Keratinocyte (primary cell): ENCODE measurements at regions not wholly inside any gene's neighbourhood (a gene's known extent, or its start where the extent isn't known, plus 50 kb on each side); places are given as distances from the start of the nearest gene placed in this dataset.
"Not testable (repeated sequence)": the region's sequence is repeated elsewhere in the genome, so short reads cannot be mapped to it uniquely, and the experiment has no call there.

Source experiments
- CTCF ChIP-seq, 3 experiments: IDR thresholded peaks in 1 of 3; conservative IDR thresholded peaks in 1 of 3; optimal IDR thresholded peaks in 1 of 3; 2 replicates in 2 of 3; 3 replicates in 1 of 3; pipeline versions ENCODE3 to v1.5.1; 2011; ENCODE audit warnings: low read length in 3 of 3, mild to moderate bottlenecking in 3 of 3, moderate library complexity in 2 of 3, control low read depth in 1 of 3, inconsistent platforms in 1 of 3; ENCODE audit not compliant: insufficient read depth in 2 of 3; ENCODE audit errors: extremely low read depth in 1 of 3
- EZH2 ChIP-seq: IDR thresholded peaks from one replicate; pipeline ENCODE4 v1.6.1; 2012; ENCODE audit warnings: inconsistent platforms, mild to moderate bottlenecking, low read length, moderate library complexity

DNA sequence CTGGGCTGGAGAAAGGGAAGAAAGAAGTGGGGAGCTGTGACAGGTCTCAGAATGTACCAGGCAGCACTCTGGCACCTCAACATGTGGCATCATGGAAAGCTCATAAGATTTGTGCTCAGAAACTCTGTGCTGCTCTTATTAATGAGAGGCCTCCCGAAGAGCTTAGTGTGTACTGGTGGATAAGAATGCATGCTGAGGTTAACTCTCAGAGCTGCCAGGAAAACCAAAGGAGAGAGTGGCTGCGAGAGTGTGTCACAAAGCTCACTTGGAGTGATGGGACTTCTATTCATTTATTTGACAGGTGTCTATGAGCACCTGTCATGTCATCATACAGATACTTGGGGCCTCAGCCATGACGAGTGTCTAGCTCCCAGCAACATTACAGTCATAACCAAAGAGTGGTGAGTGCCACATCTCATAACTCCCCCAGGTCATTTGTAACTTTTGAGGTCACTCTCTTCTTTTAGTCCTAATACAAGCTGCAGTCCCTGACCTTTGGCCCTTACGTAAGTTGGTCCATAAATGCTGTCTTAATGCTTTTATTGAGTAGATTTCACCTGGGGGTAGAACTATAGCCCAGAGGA lies 131.9 kb downstream of the TRIM43 start:
- TF ChIP-seq CTCF (optimal IDR thresholded peaks at IDR 0.05 in 1 of 3, IDR thresholded peaks at IDR 0.05 in 1 of 3, conservative IDR thresholded peaks at IDR 0.05 in 1 of 3; ENCODE audit: extremely low read depth in 1 of 3, insufficient read depth in 2 of 3, low read length in 3 of 3); EZH2: not testable (repeated sequence)
